CD4-positive, alpha-beta T cell treated with Interleukin-6 at 100 ng/mL for 8 hours (primary cell): ENCODE measurements at regions not wholly inside any gene's neighbourhood (a gene's known extent, or its start where the extent isn't known, plus 50 kb on each side); places are given as distances from the start of the nearest gene placed in this dataset.
A peak's percentile ranks its signal among the peaks of the same experiment; 100 is the strongest.
"Not testable (repeated sequence)": the region's sequence is repeated elsewhere in the genome, so short reads cannot be mapped to it uniquely, and the experiment has no call there.

Experiments
- DNase-seq: peaks from one replicate; pipeline ENCODE4 v3.0.0-alpha.2; 2020; ENCODE audit warnings: mixed read lengths, low spot score

GRCh38 chr2:147414656-147415055, 430.2 kb upstream of the ACVR2A start:
- DNase-seq: not testable (repeated sequence)

GRCh38 chr2:147408357-147408756, 436.5 kb upstream of the ACVR2A start:
- DNase-seq: no peak

- DNase-seq: no peak
Observed at GRCh38 chr2:147405651-147406050, 439.2 kb upstream of the ACVR2A start.

GRCh38 chr2:147398996-147399395, 445.8 kb upstream of the ACVR2A start:
- DNase-seq: no peak

- no peak for DNase-seq
Observed at GRCh38 chr2:147398301-147398700, 446.5 kb upstream of the ACVR2A start.

- no peak for DNase-seq
Observed at GRCh38 chr2:147396890-147397289, 447.9 kb upstream of the ACVR2A start.

- no peak for DNase-seq
Observed at GRCh38 chr2:147394179-147394790, 450.5 kb upstream of the ACVR2A start.

- no peak for DNase-seq
Observed at GRCh38 chr2:147392180-147392579, 452.6 kb upstream of the ACVR2A start.

- DNase-seq: no peak
Observed at GRCh38 chr2:147390475-147390874, 454.4 kb upstream of the ACVR2A start.

GRCh38 chr2:147389218-147389617, 455.6 kb upstream of the ACVR2A start:
- DNase-seq: no peak

- no peak for DNase-seq
Observed at GRCh38 chr2:147388217-147388616, 456.6 kb upstream of the ACVR2A start.

GRCh38 chr2:147386284-147386683, 458.5 kb upstream of the ACVR2A start:
- no peak for DNase-seq

- DNase-seq: no peak
Observed at GRCh38 chr2:147385600-147385999, 459.2 kb upstream of the ACVR2A start.

GRCh38 chr2:147384659-147385058, 460.2 kb upstream of the ACVR2A start:
- DNase-seq: no peak

GRCh38 chr2:147382322-147382948, 462.4 kb upstream of the ACVR2A start:
- DNase-seq: no peak

GRCh38 chr2:147378403-147378802, 466.4 kb upstream of the ACVR2A start:
- no peak for DNase-seq

GRCh38 chr2:147375073-147375472, 469.8 kb upstream of the ACVR2A start:
- no peak for DNase-seq

GRCh38 chr2:147374423-147374811, 470.4 kb upstream of the ACVR2A start:
- no peak for DNase-seq

- no peak for DNase-seq
Observed at GRCh38 chr2:147373800-147374422, 470.9 kb upstream of the ACVR2A start.

- no peak for DNase-seq
Observed at GRCh38 chr2:147368306-147368705, 476.5 kb upstream of the ACVR2A start.

- DNase-seq: no peak
Observed at GRCh38 chr2:147366279-147366678, 478.6 kb upstream of the ACVR2A start.

GRCh38 chr2:147365622-147366021, 479.2 kb upstream of the ACVR2A start:
- no peak for DNase-seq

GRCh38 chr2:147364597-147364996, 480.2 kb upstream of the ACVR2A start:
- peak; percentile 12 for DNase-seq

GRCh38 chr2:147363181-147363580, 481.6 kb upstream of the ACVR2A start:
- no peak for DNase-seq
